KOPT-K1 (cell line): ENCODE measurements at regions not wholly inside any gene's neighbourhood (a gene's known extent, or its start where the extent isn't known, plus 50 kb on each side); places are given as distances from the start of the nearest gene placed in this dataset.

Source experiments
- H3K27ac ChIP-seq: fragments of 200-600 bp; sonication (generic); 2 replicates; pipeline ENCODE4 v1.5.1; 2016; ENCODE audit warnings: antibody characterized with exemption, mild to moderate bottlenecking, low read depth, low read length; ENCODE audit not compliant: poor library complexity, severe bottlenecking
- H3K36me3 ChIP-seq: fragments of 200-600 bp; sonication (generic); 2 replicates; pipeline ENCODE4 v1.5.1; 2017; ENCODE audit warnings: antibody characterized with exemption, mild to moderate bottlenecking, low read length, moderate library complexity; ENCODE audit not compliant: insufficient read depth
- H3K9me3 ChIP-seq: fragments of 200-600 bp; sonication (generic); 2 replicates; pipeline ENCODE4 v1.5.1; 2017; ENCODE audit warnings: antibody characterized with exemption, low read length, mild to moderate bottlenecking; ENCODE audit not compliant: insufficient read depth, poor library complexity, severe bottlenecking

DNA sequence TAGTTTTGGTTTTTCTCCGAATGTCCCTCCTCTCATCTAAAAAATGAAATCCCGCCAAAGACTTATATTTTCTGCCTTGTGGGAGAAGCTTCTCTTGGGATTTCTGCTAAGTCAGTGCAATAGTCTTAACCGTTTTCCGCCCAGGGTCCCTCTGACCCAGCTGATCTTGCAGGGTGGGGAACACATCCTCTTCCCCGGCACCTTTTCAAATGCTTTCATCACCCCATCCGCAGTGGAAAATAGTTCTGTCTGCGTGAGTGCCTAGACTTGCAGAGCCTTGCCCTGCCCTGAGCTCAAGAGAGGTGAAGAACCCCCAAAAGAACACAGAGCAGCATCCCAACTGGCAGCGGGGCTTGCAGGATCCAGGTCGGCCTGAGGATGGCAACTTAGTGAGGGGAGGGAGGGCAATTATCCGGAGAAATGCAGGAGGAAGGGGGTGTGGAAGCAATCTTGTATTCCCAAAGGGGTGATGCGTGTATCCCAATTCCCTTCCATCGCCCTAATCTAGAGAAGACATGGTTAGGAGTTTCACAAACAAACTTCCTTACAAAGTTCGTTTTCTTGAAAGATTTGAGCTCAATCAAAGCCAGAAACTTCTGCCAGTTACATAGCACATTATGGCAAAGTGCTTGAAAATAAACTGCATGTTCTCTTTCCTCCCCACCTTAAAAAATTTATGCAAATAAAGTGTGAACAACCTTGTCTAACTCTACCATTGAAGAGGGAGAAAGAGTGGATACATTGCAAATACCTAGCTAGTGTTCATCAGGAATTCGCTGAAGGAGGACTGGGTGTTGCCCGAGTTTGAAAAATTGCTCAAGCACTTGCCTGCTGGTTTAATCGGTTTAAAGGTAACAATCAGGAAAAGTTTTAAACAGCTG lies 79.9 kb downstream of the NR2F2 start:
- H3K27ac ChIP-seq, result no peak overlapping the region
- H3K9me3 ChIP-seq, result no peaks in the 10 kb centered on the region
- no peaks in the 10 kb centered on the region for H3K36me3 ChIP-seq

DNA sequence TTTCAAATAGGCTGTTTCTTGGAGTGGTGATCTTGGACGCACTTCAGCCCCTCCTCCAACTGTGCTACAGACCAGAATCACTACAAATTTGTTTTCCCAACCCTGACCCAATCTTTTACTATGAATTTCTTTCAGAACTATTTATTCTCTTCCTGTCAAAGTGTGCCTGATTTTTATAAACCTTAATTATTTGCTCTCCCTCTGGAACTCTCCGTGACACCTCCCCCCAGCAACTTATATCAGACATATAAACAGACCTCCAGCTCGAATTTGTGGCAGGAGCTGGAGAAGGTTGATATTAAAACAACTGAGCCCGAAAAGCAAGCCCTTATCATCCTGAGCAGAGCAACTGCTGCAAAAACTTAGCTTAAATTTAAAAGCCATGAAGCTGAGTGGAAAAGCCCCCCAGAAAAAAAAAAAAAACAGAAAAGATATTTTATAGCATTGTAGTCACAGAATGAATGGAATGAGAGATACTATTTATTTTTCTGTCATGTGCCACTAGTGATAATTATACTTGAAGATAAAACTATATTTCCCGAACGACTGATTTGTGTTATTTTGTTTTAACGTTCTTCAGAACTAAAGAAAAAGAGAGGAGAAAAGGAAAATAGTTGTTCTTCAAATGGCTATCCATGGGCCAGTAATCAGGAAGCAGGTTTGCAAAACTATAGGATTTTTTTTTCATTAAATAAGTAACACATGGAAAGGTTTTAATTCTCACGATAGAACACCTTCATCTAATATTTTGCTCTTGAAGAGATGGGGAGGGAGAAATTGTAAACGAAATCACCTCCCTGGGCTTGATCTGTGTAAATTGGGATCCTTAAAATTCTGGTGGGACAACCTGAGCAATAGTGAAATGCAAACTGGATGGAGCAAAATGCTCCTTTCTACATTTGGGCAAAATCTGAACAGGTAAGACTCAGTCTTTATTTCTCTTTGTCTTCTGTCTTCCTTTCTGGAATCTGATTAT lies 80.8 kb downstream of the NR2F2 start:
- Histone ChIP-seq H3K27ac (no peak overlapping the region), H3K36me3 (no peaks in the 10 kb centered on the region), H3K9me3 (no peaks in the 10 kb centered on the region)

DNA sequence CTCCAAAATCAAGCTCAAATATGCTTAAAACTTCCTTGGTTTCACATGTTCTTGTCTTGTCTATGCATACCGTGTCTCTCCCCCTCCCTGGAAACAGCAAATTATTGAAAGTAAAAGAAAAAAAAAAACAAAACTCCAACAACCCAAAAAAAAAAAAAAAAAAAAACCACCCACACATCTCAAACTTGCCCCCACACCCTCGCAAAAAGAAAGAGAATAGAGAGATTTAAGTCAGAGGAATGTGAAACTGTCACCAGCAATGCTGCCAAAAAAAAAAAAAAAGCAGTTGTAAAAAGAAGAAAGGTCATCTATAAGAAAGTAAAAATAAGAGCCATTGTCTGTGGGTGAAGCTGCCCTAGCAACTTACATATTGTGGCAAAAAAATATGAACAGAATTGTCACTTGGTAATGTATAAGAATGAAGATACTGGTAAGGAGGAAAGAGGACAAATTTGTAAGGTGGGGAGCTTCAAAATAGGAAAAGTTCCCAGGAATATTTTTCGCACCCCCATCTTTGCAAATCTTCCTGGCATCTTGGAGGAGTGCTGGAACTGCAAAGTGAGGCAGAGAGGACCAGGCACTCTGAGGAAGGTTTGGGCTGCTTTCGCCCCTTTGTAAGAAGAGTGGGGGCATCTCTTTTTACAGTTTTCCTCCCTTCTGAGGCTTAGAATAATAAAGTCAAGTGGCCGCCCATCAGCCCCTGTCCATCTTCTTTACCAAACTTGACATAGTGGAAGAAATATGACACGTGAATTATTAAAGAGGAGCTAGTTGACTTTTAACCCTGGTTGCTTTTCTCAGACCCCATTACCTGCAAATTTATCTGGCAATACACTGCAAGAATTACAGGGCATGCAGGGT lies 81.8 kb downstream of the NR2F2 start:
- no peak overlapping the region for H3K27ac ChIP-seq
- no peaks in the 10 kb centered on the region for H3K9me3 ChIP-seq
- H3K36me3 ChIP-seq, result no peaks in the 10 kb centered on the region

DNA sequence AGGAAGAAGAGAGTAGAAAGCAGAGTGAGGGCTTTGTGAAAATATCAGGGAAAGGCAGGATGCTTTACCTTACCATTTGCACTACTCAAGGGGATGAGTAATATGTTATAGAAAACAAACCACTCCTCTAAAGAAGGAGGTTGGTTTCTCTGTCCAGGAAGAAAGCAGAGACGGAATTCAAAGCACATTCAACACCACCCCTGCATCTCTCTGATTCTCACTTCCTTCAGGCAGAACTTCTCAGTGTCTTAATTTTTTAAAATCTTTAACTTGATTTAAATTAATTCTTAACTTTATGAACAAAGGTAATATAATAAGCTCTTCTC lies 82.4 kb downstream of the NR2F2 start:
- no peaks in the 10 kb centered on the region for H3K9me3 ChIP-seq
- no peak overlapping the region for H3K27ac ChIP-seq
- no peaks in the 10 kb centered on the region for H3K36me3 ChIP-seq

DNA sequence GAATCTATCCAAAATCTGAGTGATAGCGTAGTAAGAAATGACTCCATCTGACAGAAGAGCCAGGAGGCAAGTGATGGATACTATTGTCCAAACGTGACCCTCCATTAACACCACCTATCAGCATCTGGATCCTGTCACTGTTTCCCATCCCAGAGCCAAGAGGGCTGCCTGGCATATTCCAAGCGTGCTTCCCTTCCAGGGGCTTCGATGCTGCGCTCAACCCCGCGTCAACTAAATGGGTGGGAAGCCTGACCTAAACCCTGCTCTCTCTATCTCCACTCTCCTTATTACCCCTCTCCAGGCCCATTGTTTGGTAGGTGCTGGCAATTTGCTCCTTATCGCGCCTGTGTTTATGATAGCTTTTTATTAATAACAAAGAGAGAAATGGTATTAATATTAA lies 83.2 kb downstream of the NR2F2 start:
- no peaks in the 10 kb centered on the region for H3K36me3 ChIP-seq
- H3K9me3 ChIP-seq, result no peaks in the 10 kb centered on the region
- H3K27ac ChIP-seq, result no peak overlapping the region

DNA sequence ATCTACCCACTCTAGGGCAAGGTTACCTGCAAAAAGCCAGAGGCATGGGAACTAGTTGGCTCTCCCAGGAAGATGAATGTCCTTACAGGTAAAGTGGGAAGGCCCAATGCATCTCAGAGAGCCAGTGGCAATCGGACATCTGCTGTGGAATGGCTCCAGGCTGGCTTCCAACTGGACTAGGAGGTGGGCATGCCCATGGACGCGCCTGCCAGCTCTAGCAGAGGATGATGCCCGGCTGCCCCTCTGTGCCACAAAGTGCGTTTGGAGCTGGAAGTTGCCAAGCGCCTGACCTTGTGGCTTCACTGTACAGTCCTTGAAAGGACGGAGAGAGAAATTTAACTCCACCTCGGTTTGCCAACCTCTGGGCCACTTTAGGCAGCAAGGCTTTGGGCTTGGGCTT lies 84.4 kb downstream of the NR2F2 start:
- Histone ChIP-seq H3K27ac (no peak overlapping the region), H3K9me3 (no peaks in the 10 kb centered on the region), H3K36me3 (no peaks in the 10 kb centered on the region)

DNA sequence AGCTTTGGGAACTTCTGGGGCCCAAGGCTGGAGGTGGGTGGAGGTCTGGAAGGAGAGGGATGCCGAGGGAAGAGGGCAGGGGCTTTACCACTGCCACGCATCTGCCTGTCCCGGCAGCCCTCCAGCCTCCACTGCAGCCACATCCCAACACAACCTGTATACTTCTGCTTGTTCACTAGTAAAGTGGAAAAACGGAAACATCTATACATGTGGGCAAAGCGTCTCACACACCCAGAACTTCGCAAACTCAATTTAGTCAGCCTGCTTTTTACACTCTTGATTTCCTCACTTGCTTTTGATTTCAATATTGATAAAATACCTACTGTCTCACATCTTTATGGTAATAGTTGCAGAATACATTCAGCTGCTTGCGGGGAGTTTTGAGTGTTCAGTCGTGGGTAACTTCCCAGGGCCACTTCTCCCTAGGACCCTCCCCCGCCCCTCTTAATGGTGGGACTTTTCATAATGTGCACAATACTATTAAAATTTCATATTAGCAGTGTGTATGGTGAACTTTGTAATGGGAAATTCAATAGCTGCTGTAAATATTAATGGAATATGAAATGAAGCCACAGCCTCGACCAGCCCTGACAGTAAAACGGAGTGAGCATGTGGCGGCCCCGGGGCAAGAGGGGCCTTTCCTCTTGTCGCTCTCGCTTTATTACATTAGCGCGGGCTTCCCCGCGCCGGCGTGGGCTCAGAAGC lies 85.2 kb downstream of the NR2F2 start:
- no peaks in the 10 kb centered on the region for H3K36me3 ChIP-seq
- H3K27ac ChIP-seq, result no peak overlapping the region
- no peaks in the 10 kb centered on the region for H3K9me3 ChIP-seq

DNA sequence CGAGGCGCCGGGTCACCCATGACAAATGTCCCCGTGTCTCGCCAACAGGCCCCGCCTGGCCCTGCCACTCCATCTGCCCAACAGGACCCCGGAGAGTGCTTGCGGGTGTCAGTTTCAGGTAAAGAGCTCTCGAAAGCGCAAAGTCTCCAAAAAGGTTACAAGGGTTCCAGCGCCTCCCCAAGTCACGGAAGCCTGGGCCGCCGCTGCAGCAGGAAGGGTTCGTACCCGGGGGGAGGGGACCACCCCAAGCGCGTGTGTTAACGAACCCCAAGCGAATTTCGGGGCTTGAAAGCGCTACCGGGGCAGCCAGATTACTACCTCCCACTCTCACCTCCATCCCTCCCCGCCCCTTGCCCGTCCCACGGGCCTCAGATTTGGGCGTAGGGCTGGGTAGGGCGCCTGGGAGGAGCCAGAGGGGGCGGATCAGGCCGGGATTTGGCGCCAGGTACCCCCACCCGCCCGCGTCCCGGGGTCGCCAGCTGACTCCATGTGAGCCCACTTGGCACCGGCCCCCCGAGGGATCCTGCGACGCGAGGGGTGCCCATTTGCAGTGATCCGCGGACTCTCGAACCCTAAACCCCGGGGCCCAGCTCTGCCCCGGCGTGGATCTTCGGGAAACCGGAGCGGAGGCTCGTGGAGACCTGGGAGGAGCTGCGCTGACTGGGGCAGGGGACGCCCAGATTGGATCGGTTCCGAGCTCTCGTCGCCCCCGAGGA lies 85.9 kb downstream of the NR2F2 start:
- Histone ChIP-seq H3K9me3 (no peaks in the 10 kb centered on the region), H3K27ac (no peak overlapping the region), H3K36me3 (no peaks in the 10 kb centered on the region)

DNA sequence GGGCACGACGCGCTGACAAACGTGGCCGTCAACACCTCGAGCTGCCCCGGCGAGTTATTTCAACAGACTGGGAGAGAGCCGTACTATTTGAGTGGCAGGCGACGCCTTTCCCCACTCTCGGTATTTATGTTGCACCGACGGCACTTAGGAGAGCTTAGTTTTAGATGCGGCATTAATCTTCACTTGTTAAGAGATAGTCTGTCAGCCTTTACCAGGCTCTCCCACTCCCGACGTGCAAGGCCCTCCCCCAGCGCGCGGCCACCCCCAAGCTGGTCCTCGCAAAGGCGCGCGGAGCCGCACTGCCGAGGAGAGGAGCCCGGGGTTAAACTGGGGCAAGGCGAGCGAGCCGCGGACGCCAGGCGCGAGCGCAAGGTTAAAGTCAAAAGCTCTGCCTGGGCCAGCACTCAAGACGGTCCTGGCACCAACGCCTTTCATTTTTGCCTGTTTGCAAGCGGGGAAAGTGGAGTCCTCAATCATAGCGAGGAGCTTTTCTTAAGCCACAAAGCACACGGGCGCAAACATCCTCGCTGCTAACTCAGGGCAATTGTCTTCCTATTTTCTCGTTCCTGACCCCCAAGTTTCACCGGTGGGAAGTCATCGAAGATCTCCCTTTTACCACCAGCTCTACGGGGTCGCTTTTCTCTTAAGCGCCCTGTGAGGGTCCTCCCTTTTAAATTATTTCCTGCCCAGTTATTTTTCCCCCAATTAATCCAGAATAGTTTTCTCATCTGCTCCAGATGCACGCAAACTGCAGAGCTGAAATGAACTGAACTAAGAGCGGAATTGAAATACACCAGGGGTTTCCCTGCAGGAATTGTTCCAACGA lies 86.6 kb downstream of the NR2F2 start:
- H3K27ac ChIP-seq, result no peak overlapping the region
- no peaks in the 10 kb centered on the region for H3K36me3 ChIP-seq
- H3K9me3 ChIP-seq, result no peaks in the 10 kb centered on the region

DNA sequence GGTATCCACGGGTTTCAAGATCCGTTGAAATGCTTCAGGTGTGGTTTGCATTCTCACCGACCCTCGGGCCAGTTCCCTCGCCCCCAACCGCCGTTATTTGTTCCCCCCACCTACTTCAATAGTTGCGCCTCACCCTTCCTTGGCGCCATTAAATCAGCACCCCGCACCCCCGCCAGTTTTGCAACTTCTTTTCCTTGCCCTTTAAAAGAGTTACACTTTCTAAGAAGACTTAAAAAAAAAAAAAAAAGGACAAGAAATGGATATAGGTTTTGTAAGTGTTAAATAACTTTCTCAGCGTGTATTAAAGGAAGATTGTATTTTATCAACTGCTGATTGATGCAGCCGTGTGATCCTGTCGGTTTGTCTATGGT lies 87.2 kb downstream of the NR2F2 start:
- Histone ChIP-seq H3K27ac (no peak overlapping the region), H3K36me3 (no peaks in the 10 kb centered on the region), H3K9me3 (no peaks in the 10 kb centered on the region)

DNA sequence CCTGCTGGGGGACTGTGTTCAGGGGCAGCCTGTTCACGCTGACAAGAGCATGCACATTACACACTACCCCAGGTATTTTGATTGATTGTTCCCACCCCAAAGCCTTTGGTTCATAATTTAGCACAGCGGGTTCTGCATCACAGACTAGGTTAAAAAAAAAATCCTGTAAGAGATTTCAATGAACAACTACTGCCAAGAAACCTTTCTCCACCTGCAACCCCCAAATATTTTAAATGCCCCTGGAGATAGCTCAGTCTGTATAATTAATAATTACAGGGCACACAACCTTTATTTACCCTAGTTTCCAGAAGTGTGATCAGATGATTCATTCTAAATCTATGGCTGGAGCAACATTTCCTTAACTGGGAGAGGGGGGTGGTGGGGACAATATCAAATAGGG lies 87.6 kb downstream of the NR2F2 start:
- Histone ChIP-seq H3K27ac (no peak overlapping the region), H3K9me3 (no peaks in the 10 kb centered on the region), H3K36me3 (no peaks in the 10 kb centered on the region)

DNA sequence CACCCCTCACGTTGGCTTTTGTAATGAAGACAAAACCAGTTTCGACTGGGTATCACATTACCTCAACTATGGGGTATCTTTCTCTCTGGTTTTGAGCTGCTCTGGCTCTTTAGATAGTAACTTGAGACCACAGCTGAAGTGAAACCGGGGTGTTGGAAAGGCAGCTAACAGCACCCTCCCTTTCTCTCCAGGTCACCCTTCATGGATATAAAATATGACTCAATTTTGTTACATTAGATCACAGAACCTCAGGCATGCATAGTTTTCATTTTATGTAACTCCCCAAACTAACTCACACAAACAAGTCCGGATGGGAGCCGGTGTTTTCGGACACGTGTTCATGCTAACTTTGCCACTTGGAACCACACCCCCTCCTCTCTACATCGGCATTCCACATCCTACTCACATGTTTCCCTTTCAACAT lies 90.7 kb downstream of the NR2F2 start:
- no peaks in the 10 kb centered on the region for H3K9me3 ChIP-seq
- no peaks in the 10 kb centered on the region for H3K36me3 ChIP-seq
- no peak overlapping the region for H3K27ac ChIP-seq

DNA sequence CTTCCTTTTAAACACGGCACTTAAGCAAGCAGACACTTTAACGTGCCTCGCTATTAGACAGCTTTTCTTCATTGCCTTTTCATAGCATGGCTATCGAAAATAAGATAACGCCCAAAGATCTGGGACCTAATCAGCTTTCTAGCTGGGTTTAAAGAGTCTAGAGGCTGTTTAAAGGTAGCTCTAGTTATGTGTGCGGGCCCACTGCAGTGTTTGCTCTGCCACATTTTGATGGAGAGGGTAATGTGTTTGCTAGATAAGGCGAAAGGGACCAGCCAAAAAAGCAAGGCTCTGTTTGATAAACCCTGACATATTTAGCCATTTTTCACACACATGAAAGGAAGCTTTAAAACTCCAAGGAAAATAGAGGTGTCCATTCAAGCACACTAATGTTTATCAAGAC lies 91.6 kb downstream of the NR2F2 start:
- Histone ChIP-seq H3K9me3 (no peaks in the 10 kb centered on the region), H3K36me3 (no peaks in the 10 kb centered on the region), H3K27ac (no peak overlapping the region)
